GM18909 (cell line): ENCODE measurements at regions not wholly inside any gene's neighbourhood (a gene's known extent, or its start where the extent isn't known, plus 50 kb on each side); places are given as distances from the start of the nearest gene placed in this dataset.
A peak's percentile ranks its signal among the peaks of the same experiment; 100 is the strongest.

Experiments used
- ATAC-seq: cut with Tn5 transposase; IDR thresholded peaks from one replicate; pipeline ENCODE4 v1.9.1; 2021; ENCODE audit warnings: mild to moderate bottlenecking; ENCODE audit not compliant: unreplicated experiment, poor library complexity

DNA sequence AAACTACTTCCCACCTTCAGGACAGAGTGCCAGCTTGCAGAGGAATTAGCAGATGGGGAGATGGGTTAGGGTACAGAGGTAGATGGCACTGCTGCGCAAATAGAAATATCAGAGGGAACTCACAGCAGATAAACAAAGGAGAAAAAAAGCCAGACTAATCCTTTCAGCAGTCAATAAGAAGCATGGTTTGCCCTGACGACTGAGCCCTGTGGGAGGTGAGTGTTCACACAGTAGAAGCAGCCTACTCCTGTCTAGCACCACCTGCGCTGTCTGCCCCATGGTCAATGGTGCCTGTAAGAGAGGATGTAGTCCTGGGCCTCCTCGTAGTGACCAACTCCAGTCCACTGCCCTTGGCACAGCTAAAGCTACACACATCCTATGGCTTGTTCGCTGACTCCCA, 174.1 kb downstream of the IBTK start:
- no peak for ATAC-seq

DNA sequence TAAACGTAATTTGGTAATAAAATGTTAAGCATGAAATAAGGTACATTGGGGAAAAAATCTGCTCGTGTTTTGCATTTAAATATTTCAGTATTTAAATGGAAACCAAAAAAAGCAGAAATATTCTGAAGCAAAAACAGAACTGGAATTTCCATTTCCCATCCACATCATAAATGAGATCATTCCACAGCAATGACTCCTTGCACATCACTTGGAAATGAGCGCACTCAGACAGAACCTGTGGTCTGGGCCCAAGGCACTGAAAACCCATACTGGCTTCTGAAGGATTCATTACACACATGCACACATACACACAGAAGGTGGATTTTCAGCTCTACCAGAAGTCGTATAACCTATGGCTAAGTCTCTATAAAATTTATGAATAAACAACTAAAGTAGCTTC, 174.8 kb downstream of the IBTK start:
- ATAC-seq: no peak

DNA sequence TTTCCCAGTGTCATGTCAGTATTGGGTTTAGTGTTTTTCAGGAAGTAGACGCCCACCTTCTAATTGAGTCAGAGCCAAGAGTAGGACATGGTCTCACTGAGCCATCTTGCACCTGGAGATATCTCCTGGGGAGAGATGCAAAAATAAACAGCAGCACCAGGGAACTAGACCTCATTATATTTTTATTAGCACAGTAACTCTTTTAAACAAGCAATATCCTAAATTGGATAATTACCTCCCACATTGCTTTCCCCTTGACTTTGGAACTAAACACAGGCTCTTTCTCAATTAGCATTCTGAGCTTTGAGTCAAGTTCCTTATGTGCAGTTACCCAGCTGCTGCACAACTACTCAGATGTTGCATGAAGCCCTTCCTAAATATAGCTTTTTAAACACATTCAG, 175.4 kb downstream of the IBTK start:
- no peak for ATAC-seq

DNA sequence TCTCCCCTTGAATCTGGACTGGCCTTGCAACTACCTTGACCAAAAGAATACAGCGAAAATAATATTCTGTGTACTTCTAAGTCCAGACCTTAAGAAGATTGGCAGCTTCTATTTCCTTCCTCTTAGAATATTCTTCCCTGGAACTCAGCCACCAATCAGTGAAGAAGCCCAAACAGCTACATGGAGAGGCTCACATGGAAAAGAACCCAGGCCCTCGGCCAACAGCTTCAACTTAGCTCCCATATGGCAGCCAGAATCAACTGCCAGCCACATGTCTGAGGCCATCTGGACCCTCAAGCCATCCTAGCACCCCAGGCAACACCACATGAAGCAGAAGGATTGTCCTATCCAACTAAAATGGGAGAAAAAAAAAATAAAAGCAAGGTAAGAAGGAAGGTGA, 178.8 kb downstream of the IBTK start:
- ATAC-seq: no peak

DNA sequence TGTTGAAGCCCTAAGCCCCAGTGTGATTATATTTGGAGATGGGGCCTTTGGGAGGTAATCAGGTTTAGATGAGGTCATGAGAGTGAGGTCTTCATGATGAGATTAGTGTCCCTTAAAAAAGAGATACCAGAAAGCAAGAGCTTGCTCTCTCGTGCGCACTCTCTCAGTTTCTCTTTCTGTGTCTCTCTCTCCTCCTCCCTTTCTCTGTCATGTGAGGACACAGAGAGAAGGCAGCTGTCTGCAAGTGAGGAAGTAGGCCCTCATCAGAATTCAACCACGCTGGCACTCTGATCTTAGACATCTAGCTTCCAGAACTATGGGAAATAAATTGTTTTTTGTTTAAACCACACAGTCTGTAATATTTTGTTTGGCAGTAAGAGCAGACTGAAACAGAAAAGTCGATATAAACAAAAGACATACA, 180.5 kb downstream of the IBTK start:
- ATAC-seq: peak; percentile 99

DNA sequence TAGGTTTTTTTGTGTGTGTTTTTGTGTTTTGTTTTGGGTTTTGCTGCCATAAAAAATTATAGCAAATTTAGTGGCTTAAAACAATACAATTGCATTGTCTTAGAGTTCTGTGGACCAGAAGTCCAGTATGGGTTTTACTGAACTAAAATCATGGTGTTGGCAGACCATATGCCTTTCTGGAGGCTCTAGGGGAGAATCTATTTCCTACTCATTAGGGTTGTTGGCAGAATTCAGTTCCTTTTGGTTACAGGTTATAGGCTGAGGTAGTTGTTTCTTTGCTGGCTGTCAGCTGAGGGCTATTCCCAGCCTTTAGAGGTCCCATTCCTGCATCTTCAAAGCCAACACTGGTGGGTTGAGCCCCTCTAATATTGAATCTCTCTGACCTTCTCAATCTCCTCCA, 181.3 kb downstream of the IBTK start:
- no peak for ATAC-seq

DNA sequence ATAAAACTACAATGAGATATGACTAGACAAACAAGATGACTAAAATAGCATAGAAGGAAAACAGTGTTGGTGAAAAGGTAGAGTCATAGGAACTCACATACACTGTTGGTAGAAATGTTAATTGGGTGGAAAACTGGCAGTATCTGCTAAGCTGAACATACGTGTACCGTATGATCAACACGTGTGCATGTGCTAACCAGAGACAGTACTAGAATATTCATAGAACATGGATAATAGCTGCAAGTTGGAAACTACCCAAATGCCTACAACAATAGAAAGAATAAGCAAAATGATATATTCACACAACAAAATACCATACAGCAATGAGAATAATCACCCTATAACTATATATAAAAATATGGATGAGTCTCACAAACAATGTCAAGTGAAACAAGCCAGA, 184.0 kb downstream of the IBTK start:
- ATAC-seq: no peak

DNA sequence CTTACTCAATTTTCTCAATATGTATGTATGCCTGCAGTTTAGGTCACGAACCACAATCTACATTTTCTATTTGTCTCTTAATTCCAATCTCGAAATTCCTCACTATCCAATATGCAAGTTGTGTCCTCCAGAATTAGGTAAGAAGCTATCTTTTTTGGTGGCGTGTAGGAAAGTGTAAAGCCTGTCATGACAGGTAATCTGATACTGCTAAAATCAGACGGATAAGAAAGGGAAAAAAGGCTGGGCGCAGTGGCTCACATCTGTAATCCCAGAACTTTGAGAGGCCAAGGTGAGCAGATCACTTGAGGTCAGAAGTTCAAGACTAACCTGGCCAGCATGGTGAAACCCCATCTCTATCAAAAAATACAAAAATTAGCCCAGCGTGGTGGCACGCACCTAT, 185.3 kb downstream of the IBTK start:
- ATAC-seq: no peak

DNA sequence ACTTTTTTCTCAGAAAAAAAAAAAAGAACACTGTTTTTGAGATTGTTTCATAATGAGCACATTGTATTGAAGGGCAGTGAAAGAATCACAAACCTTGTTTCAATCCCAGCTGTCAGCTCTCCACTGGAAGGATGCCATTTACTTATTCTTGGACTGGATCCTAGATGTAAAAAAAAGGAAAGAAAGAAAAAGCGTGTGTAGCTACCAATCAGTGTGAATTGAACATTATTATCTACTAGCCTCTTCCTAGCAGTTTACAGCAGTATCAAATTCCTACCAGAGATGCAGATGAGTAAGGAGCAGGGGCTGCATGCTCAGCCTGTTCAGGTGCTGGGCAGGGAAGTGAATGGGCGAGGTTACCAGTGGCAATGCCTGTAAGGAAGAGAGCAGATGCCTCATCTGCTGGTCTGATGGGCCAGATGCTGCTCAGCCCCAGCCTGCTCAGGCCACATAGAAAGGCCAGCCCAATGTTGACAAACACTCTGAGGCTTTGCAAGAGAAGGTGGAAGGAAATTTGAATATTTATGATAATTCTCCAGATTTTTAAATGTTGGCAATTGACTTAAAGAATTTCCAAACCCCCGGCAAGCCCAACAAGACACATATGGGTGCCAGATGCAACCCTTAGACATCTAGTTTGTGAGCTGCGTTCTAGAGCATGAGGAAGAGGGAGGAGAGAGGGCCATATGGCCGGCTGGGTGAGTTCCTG, 189.5 kb downstream of the IBTK start:
- ATAC-seq: no peak

DNA sequence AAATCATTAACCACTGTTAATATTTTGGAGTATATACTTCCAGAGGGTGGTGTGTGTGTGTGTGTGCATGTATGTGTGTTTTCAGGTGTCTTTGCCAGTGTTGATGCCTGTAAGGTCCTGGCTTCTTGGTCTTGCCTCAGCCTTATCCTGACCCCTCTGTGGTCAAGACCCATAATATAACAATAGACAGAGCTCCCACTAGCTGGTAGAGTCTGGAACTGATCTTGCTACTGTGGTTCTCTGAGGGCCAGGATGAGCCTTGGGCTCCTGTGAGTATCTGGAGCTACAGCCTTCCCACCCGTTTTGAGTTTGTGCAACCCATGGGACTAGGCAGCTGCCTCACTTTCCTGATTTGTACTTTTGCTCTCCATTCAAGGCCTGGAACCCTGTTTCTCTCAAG, 191.0 kb downstream of the IBTK start:
- ATAC-seq: no peak

DNA sequence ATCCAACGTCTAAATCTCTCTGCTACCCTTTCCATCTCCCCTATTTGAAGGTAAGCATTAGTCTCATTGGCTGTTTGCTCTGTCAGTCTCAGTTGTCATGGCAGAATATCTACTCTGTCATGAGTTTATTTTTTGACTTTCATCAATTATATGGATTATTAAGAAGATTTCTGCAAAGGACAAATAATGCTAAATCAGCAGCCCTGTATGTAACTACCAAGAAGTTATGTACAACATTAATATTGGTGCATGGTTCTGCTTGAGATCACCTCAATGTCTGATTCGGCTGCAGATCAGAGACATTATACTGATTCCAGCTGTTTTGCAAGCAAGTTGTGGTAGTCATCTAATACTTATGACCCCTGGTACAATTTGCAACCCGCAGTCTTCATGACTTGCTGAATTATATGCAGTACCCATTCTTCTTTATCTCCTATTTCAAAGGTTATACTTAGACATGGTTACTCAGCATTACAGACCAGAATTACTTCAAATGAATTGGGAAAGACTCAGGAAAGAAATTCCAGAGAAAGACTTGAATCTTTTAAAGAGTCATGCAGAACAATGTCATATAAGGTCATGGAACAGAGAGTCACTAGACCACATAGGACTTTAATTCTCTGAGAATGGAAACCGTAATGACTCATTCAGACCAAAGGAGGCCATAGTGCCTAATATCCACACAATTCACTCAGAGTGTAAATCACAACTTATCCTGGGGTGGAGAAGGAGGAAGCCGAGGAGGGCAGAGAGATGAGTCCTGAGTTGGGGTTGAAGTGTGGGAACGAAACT, 201.4 kb downstream of the IBTK start:
- ATAC-seq: no peak

DNA sequence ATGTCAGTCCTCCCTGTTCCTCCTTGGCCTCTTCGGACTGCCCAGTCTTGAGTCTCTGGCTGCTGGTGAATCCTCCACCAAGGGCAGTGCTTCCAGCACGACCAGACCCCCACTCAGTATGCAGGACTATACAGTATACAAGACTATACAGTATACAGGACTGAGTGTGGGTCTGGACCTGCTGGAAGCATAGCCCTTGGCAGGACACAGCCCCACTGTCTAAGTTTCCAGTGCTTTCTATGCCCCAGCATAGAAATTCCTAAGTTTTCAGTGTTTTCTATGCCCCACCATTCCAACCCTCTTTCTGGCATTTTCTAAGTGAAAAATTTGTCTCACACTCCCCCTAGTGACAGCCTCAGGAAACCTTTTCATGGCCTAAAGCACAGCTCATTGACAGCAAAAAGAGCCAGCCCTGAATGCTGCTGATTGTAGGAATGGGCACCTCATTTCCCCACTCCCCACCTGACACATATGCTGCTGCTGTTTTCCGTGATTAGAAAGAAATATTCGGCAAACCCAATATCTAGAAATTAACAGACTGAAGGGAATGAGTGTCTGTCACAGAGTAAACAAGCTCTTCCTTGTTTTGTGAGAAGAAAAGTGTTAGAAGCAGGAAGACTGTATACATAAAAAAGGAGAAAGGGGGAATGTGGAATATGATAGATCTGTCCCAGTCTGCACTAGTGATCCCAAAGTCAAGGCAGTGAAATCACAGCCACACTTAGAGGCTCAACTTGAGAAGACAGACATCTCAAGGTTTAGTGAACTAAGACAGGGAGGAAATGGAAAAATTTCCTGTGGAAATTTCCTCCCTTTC, 206.9 kb downstream of the IBTK start:
- ATAC-seq: peak; percentile 88

DNA sequence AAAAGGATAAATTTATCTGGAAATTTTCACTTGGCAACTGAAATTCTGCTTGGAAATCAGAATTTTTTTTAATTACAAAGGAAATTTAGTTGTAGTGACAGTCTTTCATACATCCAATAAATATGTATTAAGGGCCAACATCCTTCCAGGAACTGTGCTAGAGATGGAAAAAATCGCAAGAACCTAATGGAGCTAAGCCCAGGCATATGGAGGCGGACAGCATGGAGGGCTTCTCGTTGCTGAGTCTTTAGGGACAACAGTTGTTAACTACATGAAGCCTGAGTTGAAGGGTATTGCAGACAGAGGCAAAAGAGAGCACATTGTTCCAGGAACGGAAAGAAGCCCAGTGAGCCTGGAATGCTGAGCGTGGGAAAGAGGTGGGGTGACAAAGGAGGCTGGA, 208.9 kb downstream of the IBTK start:
- ATAC-seq: no peak

DNA sequence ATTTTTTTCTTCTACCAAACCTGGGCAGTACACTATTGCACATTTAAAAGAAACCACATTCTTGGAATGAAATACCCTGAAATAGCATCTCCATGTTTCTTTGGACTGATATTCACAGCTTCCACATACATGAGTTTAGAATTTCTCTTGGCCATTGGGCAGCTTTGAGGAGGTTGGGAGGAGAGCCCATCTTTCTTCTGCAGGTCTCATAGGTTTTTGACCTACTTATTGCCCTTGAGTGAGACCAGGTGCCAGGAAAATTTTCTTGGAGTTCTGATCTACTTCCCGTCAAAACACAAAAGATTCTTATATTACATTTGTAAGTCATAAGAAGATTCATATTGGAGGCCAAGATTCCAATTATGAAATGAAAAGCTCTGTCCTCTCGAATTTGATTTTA, 212.0 kb downstream of the IBTK start:
- no peak for ATAC-seq

DNA sequence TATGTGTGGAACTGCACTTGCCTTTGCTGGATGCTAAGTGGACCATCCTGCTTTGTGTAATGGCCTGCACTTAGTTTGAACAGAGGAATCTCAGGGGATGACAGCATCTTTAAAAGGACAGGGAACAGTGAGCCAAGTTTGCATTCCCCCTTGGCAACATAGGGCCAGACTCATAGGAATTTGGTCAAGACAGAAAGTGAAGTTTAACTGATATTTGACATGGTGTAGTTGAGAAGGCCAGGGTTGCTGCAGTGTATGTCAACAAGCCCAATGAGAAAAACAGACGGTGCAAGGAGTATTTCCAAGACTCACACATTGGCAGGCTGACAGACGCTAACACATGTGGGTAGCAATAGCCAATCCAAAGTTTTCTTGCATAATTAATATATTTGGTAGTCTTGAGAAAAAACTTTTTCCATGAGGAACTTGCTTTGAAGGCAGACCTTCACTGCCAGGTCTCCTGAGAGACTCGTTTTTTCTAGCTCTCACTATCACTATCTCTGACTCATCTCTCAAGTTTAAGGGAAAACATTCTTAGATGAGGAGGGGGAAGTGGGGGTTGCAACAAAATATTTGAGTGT, 213.8 kb downstream of the IBTK start:
- no peak for ATAC-seq

DNA sequence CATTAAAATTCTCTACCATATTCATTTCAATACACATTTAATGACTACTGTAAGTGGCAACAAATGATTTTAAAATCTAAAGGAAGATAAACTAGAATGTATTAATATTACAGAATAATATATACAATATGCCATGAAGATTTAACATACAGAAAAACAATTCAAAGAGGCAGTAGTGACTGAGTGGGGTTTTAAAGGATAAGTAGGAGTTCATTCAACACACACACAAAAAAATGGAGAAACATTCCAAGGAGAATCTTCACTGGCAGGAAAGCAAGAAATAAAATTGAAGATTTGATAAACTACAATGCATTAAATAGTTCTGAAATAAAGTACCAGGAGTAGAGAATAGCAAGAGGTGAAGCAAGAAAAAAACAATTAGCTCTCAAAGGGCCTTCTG, 215.1 kb downstream of the IBTK start:
- ATAC-seq: no peak

DNA sequence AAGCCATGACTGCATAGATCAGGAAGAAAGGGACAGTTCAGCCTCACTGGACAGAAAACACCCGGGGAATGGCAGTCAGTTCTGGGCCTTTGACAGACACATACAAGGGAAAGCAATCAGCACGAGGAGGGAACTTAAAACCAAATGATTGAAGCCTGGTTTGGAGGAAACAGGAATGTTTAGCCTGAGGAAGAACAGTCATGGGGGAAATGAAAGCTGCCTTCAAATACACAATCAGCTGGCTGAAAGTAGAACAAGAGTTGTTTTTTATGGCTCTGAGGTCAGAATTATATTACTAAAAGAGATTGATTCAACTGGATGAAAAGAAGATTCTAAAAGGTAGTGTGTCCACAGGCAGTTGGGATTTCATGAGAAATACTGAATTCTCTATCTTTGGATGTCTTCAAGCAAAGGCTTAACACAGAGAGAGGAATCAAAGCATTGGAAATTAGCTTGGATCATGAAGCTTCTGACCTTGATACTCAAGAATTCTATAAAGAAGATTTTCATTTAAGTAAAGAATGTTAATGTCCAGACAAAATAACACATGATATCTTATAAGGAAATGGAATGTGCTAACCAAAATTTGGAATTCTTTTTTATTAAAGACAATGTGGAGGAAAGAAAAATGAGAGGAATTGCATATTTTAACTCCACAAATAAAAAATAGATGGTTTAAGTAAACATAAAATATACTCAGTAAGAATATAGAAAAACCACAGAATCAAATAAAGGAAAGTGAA, 216.6 kb downstream of the IBTK start:
- ATAC-seq: no peak

DNA sequence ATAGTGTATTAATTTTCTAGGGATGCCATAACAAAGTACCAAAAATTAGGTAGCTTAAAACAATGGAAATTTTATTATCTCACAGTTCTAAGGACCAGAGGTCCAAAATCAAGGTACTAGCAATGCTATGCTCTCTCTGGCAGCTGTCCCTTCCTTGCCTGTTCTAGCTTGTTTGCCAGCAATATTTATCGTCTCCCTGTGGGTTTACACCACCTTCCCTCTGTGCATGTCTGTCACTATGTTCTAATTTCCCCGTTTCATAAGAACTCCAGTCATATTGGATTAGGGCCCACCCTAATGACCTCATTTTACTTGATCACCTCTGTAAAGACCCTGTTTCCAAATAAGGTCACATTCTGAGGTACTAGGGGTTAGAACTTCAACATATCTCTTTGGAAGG, 217.2 kb downstream of the IBTK start:
- ATAC-seq: no peak

DNA sequence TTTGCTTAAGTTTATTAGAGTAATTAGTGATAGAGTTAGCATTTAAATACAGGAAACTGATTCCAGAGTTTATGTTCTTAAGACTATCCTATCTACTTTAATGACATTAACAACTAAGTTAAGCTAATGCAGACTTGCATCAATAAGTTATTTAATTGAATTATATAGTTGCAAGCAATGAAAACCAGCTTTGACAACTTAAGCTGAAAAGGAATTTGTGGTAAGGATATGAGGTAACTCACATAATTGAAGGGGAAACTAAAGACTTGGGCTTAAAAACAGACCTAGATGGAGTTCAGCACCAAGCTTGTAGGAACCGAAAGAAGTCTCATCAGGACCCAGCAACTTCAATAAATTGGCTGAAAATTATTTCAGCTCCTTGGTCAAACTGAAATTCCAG, 222.3 kb downstream of the IBTK start:
- no peak for ATAC-seq

DNA sequence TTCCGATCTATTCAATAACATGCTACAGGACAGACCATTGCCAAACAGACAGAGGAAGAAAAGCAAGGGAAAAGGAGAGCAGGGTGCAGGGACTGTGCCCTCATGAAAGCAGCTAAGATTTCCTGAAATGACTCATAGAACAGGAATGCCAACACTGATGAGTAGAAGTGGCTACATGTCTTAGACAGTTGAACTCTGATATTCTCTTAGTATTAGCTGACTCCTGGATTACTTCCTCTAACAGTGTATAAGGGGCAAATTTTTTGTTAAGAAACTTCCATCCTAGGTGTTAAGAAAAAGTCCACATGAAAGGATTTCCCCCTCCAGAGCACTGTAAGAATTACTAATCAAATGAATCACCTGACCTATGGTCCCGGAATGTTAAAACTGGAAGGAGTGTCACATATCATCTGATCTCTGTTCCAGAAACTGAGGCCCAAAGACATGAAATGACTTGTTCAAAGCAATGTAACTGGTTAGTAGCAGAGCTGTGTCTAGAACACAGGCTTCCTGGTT, 224.9 kb downstream of the IBTK start:
- no peak for ATAC-seq
